ENCODE measurements at regions not wholly inside any gene's neighbourhood (a gene's known extent, or its start where the extent isn't known, plus 50 kb on each side); places are given as distances from the start of the nearest gene placed in this dataset.
A peak's percentile ranks its signal among the peaks of the same experiment; 100 is the strongest.
"Not testable (repeated sequence)": the region's sequence is repeated elsewhere in the genome, so short reads cannot be mapped to it uniquely, and the experiment has no call there.

DNA sequence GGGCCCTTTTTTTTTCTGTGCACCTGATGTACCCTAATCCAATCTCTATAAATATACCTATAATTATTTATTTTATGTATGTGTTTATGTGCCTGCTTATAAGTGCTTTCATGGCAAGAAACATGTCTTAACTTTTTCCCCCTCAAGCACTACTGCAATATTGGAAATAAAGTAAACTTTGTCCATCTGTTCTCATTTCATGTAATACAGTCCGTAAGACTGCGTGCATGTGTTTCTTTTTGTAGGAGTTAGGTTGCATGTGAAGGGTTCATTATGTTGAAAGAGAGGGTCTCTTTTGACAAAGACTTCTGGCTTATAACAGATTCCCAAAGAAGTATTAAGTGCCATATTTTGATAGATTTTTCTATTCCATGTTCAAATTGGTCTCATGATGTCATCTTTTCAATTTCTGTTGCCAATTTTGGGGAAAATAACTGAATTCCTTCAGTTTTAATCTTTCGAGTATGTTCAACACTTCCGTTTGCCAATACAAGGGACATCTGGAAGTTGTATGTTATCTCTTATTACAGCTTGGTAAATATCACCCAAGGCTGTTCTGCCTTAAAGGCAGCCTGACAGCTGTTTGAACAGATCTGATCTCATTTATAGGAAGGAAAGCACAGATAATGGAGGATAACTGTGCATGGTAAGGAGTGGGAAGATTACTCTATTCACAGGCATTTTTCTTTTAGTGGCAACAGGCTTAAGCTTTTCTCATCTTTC is 273.1 kb upstream of the SGO1 start:
- peak; percentile 3 for DNase-seq (ENCODE audit: extremely low read depth, low read depth)
- TF ChIP-seq, protein P1, sequence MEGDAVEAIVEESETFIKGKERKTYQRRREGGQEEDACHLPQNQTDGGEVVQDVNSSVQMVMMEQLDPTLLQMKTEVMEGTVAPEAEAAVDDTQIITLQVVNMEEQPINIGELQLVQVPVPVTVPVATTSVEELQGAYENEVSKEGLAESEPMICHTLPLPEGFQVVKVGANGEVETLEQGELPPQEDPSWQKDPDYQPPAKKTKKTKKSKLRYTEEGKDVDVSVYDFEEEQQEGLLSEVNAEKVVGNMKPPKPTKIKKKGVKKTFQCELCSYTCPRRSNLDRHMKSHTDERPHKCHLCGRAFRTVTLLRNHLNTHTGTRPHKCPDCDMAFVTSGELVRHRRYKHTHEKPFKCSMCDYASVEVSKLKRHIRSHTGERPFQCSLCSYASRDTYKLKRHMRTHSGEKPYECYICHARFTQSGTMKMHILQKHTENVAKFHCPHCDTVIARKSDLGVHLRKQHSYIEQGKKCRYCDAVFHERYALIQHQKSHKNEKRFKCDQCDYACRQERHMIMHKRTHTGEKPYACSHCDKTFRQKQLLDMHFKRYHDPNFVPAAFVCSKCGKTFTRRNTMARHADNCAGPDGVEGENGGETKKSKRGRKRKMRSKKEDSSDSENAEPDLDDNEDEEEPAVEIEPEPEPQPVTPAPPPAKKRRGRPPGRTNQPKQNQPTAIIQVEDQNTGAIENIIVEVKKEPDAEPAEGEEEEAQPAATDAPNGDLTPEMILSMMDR (IDR thresholded peaks at IDR 0.05; ENCODE audit: low read depth, low read length, missing control alignments) = no peak
- H3K4me3 ChIP-seq (replicated peaks; ENCODE audit: low read depth, low read length) = no peak overlapping the region

DNA sequence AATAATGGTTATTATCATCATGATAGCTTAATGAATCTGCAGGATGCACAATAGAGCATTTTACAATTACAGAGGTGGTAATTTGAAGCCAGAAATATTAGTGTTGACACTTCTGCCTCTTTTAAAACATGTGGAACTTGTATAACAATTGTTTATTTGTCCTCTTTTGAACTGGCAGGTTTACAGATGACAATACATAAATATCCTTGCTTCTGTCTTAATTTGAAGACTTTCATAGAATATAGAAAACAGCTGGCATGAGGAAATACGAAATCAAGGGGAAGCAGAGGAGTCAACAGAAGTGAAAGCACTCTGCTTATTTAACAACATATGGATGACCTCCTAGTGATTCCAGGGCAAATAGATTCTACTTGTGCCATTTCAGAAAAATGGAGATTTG is 270.5 kb upstream of the SGO1 start:
- H3K4me3 ChIP-seq (replicated peaks; ENCODE audit: low read depth, low read length) = no peak overlapping the region
- TF ChIP-seq, protein P1 (IDR thresholded peaks at IDR 0.05; ENCODE audit: low read depth, low read length, missing control alignments) = no peak
- DNase-seq (ENCODE audit: extremely low read depth, low read depth) = no peak

DNA sequence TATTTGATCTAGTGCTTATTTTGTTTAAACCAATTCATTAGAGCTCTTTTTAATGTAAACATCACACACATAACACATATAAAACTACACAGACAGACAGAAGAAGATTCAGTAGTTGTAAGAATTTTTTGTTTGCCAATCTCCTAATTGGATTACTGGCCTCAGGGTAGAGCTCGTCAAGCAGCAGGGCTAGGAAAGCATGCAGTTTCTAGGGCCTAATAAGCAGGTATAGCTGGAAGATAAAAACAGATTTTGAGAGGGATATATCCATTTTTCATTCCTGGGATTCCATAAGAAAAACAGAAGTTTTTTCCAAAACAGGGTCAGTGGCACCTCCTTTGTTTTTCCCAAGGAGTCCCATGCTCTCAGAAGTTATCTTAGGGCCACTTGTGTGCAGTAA is 265.2 kb upstream of the SGO1 start:
- TF ChIP-seq, protein P1 (IDR thresholded peaks at IDR 0.05; ENCODE audit: low read depth, low read length, missing control alignments) = no peak
- no peak overlapping the region for H3K4me3 ChIP-seq (replicated peaks; ENCODE audit: low read depth, low read length)
- DNase-seq (ENCODE audit: extremely low read depth, low read depth) = no peak

DNA sequence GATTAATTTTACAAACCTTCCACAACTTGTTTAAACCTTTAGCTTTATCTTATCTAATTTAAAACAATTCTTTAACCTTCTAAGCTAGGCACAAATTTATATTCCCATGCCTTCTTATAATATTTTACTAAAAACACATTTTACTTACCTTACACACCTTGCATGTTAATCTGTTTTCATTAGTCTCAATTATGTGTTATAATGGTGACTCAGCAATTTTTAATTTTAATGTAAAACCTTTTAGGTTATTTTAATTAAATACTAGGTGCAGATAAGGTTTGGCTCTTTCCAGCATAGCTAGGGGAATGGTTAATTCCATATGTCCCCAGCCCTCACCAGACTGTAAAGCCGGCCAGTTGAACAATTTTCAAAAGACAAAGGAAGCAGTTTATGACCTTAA is 264.6 kb upstream of the SGO1 start:
- DNase-seq (ENCODE audit: extremely low read depth, low read depth) = no peak
- TF ChIP-seq, protein P1 (IDR thresholded peaks at IDR 0.05; ENCODE audit: low read depth, low read length, missing control alignments) = no peak
- H3K4me3 ChIP-seq (replicated peaks; ENCODE audit: low read depth, low read length) = no peak overlapping the region

DNA sequence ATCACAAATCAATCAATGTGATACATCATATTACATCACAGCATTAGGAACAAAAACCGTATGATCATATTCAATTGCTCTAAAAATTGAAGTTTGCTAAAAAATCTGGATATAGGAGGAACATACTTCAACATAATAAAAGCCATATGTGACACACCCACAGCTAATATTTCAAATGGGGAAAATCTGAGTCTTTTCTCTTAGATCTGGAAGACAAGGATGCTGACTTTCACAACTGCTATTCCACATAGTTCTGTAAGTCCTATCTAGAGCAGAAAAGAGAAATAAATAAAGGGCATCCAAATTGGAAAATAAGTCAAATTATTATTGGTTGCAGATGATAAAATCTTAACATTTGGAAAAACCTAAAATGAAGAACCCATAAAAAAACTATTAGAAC is 256.8 kb upstream of the SGO1 start:
- no peak overlapping the region for H3K4me3 ChIP-seq (replicated peaks; ENCODE audit: low read depth, low read length)
- TF ChIP-seq, protein P1 (IDR thresholded peaks at IDR 0.05; ENCODE audit: low read depth, low read length, missing control alignments) = no peak
- DNase-seq (ENCODE audit: extremely low read depth, low read depth) = no peak

DNA sequence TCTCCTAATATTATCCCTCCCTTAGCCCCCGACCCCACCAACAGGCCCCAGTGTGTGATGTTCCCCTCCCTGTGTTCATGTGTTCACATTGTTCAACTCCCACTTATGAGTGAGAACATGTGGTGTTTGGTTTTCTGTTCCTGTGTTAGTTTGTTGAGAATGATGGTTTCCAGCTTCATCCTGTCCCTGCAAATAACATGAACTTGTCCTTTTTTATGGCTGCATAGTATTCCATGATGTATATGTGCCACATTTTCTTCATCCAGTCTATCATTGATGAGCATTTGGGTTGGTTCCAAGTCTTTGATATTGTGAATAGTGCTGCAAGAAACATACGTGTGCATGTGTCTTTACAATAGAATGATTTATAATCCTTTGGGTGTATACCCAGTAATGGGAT is 241.3 kb upstream of the SGO1 start:
- not testable (repeated sequence) for H3K4me3 ChIP-seq (replicated peaks; ENCODE audit: low read depth, low read length); DNase-seq (ENCODE audit: extremely low read depth, low read depth)

DNA sequence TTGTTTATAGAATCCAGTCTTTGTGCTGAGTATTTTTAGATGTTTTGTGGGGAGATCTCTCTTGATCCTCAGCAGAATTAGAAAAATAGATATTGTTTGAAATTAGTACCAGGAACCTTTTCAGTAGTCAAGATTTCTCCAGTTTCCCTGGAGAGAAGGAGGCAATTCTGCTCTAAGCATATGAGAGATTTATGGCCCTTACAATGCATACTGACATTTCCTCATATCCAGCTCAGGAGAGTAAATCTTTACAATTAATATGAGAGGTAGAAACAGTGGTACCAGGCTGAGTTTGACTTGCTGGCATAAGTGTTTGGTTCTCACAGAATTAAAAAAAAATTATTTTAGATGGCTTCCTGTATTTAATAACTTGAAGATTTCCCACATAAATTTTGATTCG is 239.1 kb upstream of the SGO1 start:
- TF ChIP-seq, protein P1 (IDR thresholded peaks at IDR 0.05; ENCODE audit: low read depth, low read length, missing control alignments) = no peak
- no peak for DNase-seq (ENCODE audit: extremely low read depth, low read depth)
- no peak overlapping the region for H3K4me3 ChIP-seq (replicated peaks; ENCODE audit: low read depth, low read length)

All from HFF-Myc (cell line).